ENCODE measurements at regions not wholly inside any gene's neighbourhood (a gene's known extent, or its start where the extent isn't known, plus 50 kb on each side); places are given as distances from the start of the nearest gene placed in this dataset.

- TF ChIP-seq CTCF (IDR thresholded peaks at IDR 0.05) (no peak), POLR2A (IDR thresholded peaks at IDR 0.05) (no peak)
Observed at GRCh38 chr11:29243616-29244015, 773.2 kb downstream of the KCNA4 start.

Measured in thyroid gland (tissue), 4 donors.